HG03103 (cell line): ENCODE measurements at regions not wholly inside any gene's neighbourhood (a gene's known extent, or its start where the extent isn't known, plus 50 kb on each side); places are given as distances from the start of the nearest gene placed in this dataset.
"Not testable (repeated sequence)": the region's sequence is repeated elsewhere in the genome, so short reads cannot be mapped to it uniquely, and the experiment has no call there.

Experiments
- ATAC-seq: cut with Tn5 transposase; IDR thresholded peaks from one replicate; pipeline ENCODE4 v1.9.1; 2021; ENCODE audit warnings: low read depth; ENCODE audit not compliant: unreplicated experiment

DNA sequence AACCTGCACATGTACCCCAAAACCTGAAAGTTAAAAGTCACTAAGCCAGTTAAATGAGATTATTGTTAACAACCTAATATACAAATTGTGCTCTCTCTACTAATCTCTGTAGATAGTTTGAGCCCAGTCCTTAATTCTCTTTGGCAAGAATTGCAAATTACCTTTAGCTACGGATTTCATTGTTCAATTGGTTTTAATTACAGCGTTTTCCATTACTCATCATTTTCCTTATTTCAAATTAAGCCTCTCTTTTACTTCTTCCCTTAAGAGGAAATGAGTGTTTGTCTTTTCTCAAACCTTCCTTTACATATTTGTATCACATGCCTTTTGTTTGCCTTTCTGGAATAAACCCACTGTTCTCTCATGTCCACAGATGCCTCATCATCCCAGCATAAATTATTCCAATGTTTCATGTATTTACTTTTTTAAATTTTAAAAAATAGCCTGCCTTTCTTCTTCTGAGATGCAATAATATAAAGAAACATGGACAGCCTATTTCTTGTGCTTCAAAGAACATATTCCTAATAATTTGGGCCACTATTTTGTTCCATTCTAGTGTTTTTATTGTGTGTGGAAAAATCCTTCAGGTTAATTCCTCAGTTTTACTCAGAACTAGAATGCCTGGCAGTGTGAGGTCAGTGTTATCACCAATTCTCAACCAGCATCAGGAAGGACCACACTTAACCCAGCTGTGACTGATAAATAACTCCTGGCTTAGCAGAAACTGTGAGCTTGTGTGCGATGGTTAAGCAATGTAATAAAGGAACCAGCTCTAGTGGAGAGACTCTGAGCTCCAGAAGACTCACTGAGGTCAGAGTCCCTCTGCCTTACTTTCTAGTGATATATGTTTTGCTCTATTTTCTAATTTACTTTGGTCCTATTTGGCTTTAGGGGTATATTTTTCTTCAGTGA, 600.5 kb downstream of the LTN1 start:
- ATAC-seq: no peak

DNA sequence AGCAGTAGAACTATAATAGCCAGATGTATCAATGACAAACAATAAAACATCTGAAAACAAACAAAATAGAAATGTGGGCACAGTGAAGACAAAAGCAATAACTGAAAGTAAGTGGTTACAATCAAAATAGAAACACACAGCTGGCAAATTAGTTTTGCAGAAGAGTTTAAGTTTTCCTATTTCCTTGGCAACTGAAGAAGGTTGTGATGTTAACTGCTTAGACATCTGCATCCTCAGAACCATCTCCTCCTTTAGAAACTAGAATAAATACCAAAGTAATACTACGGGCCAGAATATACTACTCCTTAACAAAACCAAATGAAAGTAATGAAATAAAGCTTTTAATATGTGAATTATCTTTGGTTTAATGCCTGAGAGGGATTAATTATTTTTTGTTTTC, 605.5 kb downstream of the LTN1 start:
- no peak for ATAC-seq

DNA sequence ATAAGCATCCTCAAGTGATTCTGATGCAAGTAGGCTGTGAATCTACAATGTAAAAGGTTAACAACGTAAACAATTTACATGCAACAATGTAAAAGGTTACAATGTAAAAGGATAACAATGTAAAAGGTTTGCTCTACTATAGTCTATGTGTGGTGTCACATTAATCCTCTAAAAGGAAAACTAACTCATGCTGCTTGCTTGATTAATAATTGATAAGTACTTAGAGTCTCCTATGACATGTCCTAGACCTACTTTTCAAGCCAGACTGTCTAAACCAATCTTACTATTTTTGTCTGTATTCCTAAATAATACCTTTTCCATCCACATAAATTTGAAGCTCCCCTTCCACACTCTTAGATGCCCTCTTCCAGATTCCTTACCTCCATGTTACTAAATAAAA, 606.8 kb downstream of the LTN1 start:
- ATAC-seq: no peak

DNA sequence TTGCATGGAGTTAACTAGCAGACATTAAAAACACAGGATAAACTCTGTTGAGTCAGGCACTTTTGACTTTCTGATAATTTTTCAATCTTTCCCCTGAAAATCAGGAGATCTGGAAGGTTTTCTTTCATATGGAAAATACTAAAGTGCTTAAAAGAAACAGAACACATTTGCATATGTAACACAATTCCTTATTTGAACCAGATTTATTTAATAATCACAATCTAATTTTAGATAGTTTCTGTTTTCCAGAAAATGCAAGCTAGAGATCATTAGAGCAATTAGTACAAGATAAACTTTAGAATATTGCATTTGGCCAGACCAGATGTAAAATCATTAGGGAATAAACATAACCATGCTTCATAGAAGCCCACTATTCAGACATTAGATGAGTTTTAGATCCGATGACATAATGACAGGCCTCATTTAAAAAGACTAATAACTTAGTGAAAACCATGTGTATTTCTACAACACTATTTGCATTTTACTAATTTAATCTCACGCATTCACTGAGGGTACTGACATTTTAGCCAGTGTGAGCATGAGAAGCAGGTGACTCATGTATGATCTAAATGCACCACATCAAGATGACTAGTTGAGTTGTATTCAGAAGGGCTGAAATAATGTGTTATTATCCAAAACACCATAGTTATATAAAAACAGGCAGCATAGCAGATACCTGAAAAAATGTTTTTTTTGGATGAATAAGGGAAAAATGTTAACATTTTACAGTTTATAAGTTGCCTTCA, 611.5 kb downstream of the LTN1 start:
- not testable (repeated sequence) for ATAC-seq

DNA sequence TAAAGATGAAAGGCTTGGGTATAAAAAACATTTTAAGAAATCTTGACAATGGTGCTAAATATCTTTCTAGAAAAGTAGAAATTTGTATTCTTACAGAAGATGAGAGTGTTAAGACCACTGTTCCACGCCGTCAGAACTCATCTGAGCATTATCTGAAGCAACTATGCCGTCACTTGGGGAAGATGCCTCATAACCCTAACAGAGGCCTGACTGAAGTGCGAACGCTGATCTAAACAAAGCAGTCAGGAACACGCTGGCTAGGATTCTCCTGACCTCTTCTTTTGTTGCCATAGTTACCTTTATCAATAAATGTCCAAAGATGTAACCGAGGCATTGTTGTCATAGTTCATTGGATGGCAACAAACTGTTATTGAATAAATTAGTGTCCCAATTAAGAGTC, 612.4 kb downstream of the LTN1 start:
- ATAC-seq: no peak

DNA sequence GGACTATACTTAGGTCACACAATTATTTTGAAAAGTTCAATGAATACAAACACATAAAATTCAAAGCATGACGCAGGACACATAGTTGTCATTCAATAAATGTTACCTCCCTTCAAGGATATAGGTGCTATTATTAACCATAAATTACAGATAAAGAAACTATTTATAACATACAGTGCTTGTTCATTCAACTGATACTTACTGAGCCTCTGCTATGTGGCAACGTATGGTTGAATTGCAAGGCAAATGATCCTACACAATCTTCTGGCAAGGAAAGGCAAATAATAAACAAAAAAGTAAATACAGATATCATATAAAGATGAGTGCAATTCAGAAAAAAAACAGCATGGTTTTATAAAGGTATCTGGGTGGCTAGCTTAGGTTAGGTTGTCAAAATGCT, 614.7 kb downstream of the LTN1 start:
- ATAC-seq: no peak

DNA sequence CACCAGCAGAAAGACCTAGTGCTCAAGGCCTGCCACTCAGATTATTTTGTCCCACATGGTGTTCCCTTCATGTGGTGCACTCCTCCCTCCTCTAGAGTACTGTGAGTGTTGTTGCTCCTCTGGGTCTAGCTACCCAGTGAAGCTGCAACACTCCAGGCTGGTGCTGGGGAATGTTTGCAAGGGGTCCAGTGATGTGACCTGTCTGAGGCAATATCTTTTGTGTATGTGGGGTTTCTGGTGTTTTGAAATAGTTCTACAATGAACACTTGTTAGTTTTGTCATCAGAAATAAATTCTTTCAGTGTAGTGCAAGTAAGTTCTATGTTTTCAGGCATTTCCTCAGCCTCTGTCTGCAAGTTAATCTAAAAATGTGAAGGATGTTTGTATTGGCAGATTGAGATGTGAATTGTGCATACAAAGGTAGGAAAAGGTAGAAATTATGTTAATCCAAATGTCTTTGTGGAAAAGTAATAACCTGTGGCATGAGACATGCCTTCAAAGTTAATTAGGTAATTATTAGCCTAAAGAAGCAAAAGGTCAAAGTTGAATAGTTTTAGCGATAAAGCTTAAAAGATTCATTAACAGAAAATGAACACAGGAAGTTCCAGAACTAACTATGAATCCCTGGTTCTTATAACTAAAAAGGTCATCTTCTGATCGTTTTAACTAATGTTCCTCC, 616.8 kb downstream of the LTN1 start:
- no peak for ATAC-seq

DNA sequence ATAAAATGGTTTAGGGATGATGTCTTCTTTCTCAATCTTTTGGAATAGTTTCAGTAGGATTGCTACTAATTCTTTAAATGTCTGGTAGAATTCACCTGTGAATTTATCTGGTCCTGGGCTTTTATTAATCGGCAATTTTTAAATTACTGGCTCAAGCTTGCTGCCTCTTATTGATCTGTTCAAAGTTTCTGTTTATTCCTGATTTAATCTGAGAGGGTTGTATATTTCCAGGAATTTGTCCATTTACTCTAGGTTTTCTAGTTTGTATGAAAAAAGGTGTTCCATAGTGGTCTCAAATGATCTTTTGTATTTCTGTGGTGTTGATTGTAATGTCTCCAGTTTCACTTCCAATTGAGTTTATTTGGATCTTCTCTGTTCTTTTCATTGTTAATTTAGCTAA, 617.8 kb downstream of the LTN1 start:
- ATAC-seq: no peak

DNA sequence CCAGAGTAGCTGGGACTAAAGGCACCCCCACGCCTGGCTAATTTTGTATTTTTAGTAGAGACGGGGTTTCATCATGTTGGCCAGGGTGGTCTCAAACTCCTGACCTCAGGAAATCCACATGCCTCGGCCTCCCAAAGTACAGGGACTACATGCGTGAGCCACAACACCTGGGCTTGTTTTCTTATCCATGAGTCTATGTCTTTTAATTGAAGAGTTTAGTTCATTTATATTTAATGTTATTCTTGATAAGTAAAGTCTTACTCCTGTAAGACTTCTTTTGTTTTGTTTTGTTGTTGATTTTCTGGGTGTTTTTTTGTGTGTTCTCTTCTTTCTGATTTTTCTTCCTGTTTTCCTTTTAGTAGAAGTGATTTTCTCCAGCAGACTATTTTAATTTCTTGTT, 621.0 kb downstream of the LTN1 start:
- ATAC-seq: no peak

DNA sequence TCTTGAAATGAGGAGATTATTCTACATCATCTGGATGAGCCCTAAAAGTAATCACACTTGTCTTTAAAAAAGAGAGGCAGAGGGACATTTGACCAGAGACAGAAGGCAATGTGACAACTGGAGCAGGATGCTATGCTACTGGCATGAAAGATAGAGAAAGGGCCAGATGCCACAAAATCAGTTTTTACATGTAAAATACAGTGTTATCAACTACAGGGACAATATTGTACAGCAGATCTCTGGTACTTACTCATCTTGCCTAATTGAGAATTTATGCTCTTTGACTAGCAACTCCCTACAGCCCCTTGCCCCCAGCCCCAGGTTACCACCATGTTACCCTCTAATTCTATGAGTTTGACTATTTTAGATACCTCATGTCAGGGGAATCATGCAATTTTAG, 633.4 kb downstream of the LTN1 start:
- ATAC-seq: no peak

DNA sequence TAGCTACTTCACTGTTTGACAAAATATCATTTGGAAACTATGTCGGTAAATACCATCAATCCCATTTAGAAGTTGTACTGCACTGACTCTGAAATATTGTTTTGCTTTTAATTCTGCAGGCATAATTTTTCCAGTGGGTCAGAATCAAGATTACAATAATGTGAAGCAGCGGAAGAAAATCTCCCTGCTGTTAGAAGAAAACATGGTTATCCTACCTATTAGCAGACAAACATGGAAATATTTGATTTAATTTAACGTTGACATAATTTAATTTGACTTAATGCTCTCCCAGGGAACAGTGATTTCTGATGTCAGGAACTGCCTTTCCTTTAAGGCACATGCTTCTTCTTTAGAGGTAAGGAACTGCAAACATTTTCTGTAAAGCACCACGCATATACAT, 634.0 kb downstream of the LTN1 start:
- no peak for ATAC-seq

DNA sequence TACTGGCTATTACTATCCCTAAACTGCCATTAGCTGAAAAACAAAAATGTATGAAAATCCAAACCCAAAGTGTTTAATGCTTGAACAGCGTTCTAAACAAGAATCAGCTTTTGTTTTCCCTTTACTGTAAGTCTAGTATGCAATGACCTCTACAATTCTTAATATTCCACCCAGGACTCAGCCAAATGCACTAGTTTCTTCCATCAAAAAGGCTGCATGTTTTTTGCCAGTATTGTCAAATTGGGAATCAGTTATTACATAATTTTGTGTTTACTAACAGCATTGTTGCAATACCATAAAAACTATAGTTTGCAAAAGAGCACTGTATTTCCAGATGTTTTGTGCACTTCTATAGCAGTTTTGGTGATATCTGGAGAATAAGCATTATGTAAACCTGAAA, 634.5 kb downstream of the LTN1 start:
- ATAC-seq: no peak

DNA sequence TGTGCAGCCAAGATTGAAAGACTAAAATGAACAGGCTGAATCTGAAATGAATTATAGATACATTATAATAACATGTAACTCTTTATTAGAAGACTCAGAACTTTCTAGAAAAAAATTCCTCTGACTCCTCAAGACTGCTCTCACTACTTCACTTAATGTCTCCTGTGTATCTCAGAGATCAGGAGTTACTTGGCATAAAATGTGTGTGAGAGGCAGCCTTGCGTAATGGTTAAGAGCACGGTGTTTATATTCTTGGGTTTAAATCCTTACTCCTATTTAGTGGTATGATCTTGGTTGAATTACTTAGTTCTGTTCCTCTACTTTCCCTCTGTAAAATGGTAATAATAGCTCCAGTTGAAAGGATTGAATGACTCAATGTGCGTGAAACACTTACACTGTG, 634.9 kb downstream of the LTN1 start:
- no peak for ATAC-seq

DNA sequence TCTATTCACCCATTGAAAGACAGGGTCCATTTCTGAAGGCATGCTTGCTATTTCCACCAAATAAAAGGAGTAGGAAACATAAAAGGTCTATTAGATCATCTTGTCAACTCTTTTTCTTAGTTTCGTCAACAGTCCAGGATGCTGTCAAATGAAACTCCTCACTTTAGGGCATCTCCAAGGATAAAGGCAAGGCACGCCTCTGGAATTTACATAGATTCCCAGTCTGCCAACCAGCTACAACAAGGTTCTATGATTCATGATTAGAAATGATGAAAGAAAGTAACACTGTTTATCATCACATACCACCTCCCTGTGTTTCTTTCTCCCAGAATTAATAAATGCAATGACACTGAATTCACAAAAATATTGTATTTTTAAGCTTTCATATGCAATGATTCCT, 636.3 kb downstream of the LTN1 start:
- no peak for ATAC-seq

DNA sequence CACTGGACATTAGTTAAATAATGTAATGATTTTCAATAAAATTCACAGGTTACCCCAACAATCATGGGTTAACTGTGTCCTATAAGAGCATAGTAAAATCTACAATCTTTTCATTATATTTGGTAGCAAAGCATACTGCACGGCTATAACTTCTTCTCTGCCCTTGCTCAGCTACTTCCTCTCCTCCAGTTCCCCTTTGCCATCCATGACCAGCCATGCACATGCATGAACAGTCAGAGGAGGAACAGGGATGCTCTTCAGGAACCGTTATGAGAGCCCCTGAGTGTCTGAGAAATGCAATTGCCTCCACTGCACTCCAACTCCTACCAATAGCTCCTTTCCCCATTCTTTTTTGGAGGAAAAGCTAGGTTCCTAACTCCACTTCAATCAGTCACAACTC, 646.7 kb downstream of the LTN1 start:
- ATAC-seq: no peak

DNA sequence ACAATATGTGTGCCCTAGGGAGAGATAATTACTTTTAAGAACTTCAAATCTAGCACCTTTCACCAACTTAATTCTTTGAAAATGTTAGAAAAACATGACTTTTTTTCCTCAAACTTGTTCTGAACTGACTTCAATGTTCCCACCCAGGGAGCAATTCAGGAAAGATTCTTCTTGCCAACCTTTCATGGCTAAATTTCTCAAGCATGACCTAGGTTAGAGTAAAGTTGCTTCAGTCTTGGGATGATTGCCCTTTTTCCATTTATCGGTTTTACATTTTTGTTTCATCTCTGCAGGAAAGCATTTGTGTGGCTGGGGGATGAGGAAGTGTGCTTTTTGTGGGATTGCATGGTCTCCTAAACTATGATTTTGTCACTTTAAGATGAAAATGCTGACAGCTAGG, 647.7 kb downstream of the LTN1 start:
- no peak for ATAC-seq

DNA sequence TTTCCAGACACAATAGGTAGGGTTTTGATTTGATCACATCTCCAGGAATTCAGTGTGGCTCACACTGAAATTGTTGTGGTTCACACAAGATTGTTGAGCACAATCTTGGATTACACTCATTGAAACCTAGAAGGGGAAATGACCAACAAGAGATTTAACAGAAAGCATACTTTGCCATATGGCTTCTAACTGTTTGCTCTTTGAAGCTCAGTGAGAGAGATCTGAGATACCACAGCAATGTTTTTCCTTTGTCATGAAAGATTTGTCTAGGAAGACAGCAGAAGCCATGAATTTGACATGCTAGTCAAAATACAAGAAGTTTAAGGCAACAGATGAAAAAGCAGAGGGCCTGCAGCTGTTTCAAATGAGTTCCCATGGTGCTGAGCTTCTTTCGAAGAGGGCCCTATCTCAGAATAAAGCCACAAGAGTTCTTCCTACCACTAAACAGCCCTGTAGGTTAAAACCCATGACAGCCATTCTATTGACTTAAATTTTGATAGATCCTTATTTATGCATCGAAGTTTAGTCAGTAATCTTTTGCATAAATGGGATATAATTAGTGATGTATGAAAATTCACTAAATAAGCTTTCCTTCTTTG, 650.4 kb downstream of the LTN1 start:
- ATAC-seq: no peak

DNA sequence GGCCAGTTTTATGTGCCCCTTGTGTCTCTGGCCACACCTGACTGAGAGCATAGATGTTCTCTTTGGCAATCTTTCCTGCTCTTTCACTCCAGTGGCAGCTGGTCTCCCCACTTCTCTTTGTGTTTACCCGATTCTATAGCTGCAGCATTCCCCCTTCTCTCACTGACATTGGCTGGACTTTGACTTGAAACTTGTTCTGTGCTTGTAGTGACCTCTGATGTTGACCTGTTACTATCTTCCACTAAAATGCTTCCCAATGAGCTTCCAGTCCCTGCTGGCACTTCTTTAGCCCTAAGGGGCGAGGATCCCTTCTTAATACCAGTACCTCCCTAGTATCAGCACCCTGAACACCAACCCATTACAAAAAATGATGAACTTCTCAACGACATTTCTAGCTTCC, 653.3 kb downstream of the LTN1 start:
- no peak for ATAC-seq

DNA sequence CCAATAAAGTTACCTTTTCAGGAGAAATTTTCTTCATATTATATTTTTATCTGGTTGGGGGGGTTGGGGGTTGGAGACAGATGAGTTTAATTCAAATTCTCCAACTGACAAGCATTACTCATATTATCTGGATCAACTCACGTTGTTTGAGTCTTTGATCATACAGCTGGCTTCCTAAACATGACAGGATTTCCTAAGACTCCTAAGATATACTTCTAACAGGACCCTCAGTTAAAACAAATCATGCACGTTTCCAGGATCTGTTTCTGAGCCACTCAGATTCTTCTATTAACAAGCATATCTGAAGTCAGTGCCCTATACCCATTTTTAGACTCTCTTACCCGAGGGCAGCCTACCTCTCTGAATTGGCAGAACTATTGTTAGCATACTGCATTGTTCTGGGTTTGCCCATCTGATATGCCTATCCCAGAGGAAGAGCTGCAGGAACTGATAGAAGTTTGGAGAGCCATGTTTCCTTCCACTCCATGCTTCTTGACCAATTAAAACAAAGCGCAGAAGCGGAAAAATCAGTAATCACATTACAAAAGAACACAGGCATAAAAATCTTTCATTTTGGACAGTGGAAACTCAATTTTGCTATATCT, 653.9 kb downstream of the LTN1 start:
- ATAC-seq: no peak

DNA sequence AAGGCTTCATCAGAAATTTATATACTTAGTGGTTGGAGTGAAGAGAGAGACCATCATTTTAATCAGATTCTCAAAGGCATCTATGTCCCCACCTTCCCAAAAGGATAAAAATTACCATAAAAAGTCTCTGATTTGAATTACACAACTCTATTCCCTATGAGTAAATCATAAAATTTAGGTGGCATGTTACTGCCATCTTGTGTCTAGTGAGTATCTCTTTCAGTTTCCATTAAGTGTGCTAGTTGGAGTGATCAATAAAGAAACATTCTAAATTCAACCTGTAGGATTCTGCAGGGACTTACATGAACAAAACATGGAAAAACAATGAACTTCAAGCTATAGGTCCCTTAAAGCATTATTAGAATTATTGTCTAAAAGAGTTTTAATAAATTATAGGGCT, 655.4 kb downstream of the LTN1 start:
- ATAC-seq: no peak

DNA sequence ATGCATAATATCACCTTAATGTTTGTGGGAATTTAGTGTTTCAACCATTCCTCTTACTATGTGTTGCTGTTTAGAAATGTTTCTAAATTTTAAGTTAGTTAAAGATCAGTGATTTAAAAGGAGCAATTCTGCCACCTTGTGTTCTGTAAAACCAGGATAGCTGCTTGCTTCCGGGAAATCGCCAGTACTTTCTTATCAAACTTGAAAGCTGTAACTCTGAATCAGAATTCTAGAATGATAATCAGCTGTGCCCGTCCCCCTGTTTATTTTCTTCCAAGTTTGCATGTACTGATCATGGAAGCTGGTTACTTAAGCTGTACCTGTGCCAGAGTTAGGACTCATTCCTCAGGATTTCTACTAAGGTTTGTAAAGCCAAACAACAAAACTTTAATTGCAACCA, 656.4 kb downstream of the LTN1 start:
- no peak for ATAC-seq
